ENCODE measurements at regions not wholly inside any gene's neighbourhood (a gene's known extent, or its start where the extent isn't known, plus 50 kb on each side); places are given as distances from the start of the nearest gene placed in this dataset.

DNA sequence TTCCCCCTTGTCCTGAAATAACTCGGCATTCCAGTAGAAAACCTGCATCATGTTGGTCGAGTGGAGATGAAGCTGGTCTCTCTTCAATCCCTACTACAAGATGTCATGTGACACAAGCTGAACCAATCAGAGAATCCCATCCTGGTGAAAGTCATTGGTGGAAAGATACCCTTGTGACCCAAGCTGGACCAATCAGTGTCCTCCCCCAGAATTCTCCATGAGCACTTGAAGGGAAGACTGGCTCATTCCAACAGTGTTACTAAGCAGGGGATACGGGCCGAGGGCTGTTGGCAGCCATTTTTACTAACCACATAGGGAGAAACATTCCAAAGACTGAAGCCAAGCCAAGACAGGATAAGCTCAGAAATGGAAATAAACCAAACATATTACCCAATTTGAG lies 298.3 kb downstream of the ICOS start:
- no peak for DNase-seq

- no peak for DNase-seq
Observed at GRCh38 chr2:204237416-204237815, 300.9 kb downstream of the ICOS start.

DNA sequence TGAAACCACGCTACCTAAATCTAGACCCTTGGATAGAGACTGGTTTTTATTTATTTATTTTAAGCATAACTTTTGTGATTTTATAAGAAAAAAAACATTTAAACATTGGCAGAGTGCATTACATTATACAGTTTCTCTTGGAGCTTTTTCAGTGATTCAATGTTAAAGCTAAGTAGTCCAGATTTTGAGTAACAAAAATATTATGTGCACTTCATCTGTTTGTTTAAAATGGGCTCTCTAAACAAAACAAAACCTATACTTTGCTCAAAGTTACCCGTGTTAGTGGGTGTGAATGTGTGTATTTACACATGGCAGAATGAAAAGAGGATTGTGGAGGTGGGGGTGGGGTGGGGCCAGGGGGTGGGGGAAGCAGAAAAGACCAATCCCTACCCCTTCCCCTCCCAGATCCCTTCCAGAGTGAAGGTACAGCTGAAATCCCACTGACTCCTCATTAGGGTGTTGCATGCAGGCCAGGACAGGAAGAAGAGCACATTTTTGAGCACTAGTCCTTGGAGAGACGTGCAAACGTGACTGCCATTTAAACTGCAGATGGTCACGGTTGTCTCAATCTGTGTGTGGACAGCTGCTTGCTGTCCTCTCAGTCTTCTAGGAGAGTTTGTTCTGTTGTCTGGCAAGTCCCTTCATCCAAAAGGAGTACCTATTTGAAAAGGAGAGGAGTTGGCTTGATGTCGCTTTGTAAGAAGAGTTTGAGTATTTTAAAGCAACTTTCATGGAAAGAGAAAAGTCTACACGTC lies 303.0 kb downstream of the ICOS start:
- no peak for DNase-seq

DNA sequence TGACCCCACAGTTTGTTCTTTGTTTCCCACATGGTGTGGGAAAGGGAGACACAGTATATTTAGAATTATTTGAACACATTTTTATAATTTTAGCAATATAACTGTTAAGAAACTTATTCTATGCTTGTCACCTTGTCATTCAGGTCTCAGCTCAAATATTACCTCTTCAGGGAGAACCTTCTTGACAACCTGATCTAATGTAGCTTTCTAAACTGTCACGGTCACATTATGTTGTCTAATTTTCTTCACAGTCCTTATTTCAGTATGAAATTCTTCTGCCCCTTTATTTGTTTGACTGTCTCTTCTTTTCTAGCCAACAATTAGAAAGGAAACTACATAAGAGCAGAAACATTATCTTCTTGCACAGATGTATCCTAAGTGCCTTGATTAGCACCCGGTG lies 304.3 kb upstream of the PARD3B start:
- no peak for DNase-seq

- DNase-seq: no peak
Observed at GRCh38 chr2:204249437-204249836, 295.8 kb upstream of the PARD3B start.

- DNase-seq: no peak
Observed at GRCh38 chr2:204250692-204251091, 294.6 kb upstream of the PARD3B start.

- DNase-seq: no peak
Observed at GRCh38 chr2:204251158-204251997, 293.9 kb upstream of the PARD3B start.

DNA sequence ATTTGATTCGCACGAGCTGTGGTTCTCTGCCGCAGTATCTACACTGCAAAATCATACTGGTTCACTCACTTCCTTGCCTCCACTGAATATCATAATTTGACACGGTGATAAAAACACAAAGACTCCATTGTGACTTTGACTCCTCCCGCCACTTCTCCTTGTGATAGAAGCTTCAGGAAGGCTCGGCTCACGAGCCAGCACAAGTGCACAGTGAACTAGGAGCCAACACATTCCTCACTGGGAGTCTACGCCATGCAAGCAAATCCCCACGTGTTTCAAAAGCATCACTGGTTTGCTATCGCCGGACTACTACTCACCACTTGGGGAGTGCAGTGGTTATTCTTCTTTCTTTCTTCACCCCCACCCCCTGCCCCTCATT lies 293.3 kb upstream of the PARD3B start:
- no peak for DNase-seq

DNA sequence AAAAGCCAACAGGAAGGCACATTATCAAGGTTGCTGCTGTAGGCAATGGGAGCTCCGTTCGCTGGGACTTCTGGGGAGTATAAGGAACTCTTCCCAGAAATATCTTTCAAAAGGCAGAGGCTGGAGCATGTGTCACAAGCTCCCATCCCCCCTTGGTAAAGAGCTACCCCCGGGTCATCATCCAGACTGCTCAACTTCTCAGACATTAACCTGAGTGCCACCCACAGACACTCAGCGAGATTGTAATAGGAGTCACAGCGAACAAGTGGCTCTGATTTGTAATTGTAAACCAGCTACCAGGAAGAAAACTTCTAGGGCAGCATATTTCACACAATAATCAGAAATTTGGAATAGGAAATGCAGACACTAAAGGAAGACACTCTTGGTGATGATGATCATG lies 290.2 kb upstream of the PARD3B start:
- DNase-seq: no peak

DNA sequence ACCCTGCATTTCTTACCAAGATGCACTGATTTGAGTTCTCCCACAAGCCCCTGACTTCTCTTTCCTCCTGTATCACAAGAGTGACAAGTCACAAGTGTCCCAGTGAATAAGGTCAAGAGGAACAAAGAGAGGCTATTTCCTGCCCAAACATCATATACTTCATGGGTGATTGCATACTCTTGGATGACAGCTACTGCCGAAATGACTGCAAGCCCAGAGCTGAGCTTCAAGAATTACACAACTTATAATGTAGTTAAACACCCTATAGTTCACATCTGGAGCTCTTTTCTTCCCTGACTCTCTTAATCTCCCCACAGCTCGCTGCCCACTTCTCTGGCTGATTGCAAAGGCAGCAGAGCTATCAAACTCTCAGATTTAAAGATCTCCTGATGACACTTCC lies 289.7 kb upstream of the PARD3B start:
- no peak for DNase-seq

DNA sequence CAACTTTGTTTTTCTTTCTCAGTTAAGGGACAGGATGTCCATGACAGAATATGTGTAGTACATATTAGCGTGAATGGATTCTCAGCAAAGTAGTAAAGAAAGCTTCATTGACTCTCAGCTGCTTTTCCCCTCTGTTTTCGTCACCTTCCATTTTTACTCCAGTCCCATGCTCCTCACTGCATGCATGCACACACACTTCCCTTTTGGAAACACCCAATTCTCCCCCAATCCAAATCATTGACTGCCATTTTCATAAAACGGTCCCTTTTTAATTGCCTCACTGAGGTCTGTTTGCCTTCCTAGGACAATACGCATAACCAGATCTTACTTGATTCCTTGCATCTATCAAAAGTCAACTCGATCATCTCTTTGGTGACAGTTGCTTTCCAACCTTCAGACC lies 287.5 kb upstream of the PARD3B start:
- DNase-seq: no peak

DNA sequence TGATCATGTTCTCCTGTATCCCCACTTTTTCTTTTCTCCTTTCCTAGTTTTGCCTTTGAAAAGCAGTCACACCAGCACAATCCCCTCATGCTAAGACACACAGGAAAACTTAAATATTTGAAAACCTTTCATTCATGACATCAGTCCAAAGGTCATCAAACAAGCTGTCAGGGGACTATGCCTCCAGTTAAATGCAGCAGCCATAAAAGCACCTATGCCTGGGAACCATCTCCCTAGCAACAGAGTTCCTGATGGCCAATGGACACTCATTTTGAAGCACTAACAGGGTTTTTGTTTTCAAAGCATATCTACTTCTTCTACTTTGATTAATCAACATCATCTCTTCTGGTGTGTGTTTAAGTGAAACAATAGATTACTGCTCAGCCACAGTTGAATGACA lies 286.4 kb upstream of the PARD3B start:
- DNase-seq: no peak

- peak; percentile 93 for DNase-seq
Observed at GRCh38 chr2:204260162-204260877, 285.0 kb upstream of the PARD3B start.

GRCh38 chr2:204260901-204261300 lies 284.4 kb upstream of the PARD3B start:
- no peak for DNase-seq

DNA sequence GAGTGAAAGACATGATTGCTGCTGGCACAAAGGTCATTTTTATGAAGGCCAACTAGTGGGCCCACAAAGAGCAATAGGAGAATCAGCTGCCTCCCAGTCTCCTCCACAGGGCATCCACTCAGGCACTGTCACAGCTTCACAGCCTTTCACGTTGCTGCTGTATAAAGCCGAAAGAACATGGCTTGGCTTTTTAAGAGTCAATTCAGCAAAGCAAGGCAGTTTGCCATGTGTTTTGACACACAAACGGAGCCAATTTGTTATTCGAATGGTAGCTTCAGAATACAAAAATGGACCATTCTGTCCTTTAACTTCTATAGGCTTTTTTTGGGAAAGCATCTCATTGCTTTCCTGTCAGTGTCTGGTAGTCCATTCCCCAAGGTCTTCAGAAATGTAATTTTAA lies 283.4 kb upstream of the PARD3B start:
- DNase-seq: peak; percentile 34

GRCh38 chr2:204264085-204264553 lies 281.2 kb upstream of the PARD3B start:
- DNase-seq: no peak

GRCh38 chr2:204264621-204265140 lies 280.6 kb upstream of the PARD3B start:
- DNase-seq: no peak

- DNase-seq: no peak
Observed at GRCh38 chr2:204265681-204266181, 279.5 kb upstream of the PARD3B start.

GRCh38 chr2:204268458-204268857 lies 276.8 kb upstream of the PARD3B start:
- DNase-seq: no peak

DNA sequence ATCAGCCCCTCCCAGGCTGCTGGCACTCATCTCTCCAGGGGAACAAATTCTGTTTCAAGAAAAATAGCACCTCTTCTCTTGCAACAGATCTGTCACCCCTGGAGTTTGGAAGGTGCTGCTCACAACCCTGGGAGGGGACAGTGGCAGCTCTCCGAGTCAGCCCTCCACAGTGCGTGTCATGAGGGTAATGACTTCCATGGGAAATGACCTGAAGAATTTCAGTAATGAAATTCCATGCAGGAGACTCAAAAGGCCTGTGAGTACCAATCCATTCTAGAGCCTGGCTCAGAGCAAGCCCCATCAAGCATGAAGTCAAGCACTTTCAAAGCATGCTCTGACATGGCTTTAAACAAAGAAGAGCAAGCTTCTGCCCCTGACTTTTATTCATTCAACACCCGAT lies 276.3 kb upstream of the PARD3B start:
- no peak for DNase-seq

DNA sequence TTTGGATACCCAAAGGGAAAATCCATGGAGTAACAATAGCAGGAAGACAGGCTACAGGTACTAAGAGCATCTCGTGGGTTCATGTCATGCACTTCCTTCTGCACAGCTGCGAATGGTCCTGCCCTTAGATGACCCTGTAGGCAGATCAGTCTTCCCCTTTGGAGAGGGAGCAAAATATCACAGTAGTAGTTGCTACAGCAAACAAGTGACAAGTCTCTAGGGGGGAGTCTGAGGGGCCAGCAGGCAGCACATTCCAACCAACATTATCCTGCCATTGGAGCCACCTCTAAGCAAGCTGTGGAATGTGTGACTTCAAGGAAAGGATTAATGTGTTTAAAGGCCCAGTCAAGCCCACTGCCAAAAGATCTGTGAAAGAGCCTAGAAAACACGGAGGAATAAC lies 273.2 kb upstream of the PARD3B start:
- DNase-seq: no peak

GRCh38 chr2:204272610-204273287 lies 272.5 kb upstream of the PARD3B start:
- no peak for DNase-seq

Data from tongue (tissue), 1 donor.